ENCODE measurements at regions not wholly inside any gene's neighbourhood (a gene's known extent, or its start where the extent isn't known, plus 50 kb on each side); places are given as distances from the start of the nearest gene placed in this dataset.

DNA sequence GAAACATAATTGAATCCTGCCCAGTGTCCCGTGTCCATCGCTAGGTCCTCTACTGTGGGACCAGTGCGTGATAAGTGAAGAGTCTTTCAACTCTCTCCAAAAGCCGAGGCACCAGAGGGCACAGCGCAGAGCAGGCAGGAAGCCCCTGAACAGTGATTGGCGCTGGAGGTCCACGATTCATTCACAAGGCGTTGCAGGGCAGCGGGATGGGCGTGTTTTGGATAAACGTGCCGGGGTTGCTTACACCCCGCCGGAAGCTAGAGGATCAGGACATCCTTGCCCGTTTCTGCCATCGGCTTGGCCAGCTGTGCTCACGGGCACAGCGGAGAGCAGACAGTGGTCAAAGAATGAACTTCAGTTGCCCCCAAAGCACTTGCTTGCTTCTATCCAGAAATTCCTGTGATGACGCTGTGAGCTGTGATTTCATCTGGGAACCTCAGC lies 86.0 kb upstream of the PFKP start:
- no peak for DNase-seq (ENCODE audit: low read depth)

- no peak for DNase-seq (ENCODE audit: low read depth)
These were observed 86.5 kb upstream of the PFKP start for GRCh38 chr10:2980791-2981360.

DNA sequence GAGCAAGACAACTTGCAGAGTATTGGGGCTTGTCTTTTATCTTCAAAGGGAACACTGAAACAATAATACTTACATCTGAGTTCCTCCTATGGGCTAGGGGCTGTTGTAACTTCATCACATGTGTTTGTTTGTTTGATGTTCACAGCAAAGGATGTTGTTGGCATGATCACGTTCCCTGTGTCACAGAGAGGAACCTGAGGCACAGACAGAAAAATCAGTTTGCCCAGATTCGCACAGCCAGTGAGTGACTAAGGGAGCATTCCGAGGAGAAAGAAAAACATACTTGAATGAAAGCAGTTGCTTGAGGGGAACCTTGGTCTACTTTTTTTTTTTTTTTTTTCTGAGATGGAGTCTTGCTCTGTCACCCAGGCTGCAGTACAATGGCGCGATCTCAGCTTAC lies 87.2 kb upstream of the PFKP start:
- DNase-seq (ENCODE audit: low read depth): no peak

DNA sequence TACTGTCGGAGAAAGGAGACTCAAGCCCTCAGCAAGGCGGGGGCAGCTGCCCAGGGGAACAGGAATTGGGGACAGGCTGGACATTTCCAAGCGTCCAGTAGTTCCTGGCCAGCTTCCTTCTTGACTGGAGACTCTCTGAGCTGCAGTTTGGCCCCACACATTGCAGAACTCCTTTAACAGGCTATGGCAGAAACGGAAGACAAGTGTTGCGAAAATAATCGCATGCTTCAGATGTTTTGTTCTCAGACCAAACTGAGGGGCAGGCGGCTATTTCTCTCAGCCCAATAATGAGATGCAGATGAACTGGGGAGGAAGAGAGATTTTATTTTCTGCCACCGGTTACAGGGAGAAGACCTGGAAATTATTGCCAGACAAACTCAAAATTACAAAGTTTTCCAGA lies 88.0 kb upstream of the PFKP start:
- DNase-seq (ENCODE audit: low read depth): no peak

DNA sequence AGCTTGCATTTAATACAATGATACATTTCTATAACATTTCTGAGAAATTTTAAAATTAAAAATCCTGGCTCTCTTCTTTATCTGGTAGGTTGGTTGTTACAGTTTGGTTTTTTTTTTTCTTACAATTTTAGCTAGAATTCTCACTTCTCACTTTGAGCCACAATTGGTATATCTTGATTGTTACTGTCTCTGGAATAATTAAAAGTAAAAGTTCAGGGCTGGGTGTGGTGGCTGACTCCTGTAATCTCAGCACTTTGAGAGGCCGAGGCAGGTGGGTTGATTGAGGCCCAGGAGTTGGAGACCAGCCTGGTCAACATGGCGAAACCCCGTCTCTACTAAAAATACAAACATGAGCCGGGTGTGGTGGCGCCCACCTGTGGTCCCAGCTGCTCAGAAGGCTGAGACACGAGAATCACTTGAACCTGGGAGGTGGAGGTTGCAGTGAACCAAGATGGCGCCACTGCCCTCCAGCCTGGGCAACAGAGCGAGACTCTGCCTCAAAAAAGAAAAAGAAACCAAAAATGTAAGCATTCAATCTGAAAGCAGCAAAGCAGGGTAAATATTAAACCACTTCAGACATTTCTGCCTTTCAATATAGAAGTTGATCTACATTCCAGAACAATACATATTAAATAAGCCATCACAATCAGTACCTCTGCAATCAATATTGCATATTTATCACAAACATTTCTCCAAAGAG lies 88.6 kb upstream of the PFKP start:
- DNase-seq (ENCODE audit: low read depth): no peak

DNA sequence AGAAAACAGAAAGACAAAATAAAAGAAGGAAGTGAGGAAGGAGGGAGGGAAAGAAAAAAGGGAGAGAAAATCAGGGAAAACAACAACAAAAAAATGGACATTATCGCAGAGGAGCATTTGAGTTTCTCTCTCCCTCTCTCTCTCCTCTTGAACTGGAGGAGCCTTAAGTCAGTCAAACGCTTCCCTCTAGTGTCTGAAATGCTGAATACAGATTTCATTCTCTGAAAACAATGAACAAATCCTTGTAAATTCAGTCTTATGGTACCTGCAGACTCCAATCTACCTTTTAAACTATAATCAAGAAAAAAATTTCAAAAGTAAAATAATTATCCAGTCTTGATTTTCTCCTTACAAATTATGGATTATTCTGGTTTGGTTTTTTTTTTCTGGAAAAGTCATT lies 89.2 kb upstream of the PFKP start:
- DNase-seq (ENCODE audit: low read depth): no peak

- DNase-seq (ENCODE audit: low read depth): no peak
These were observed 92.7 kb upstream of the PFKP start for GRCh38 chr10:2974503-2975207.

- DNase-seq (ENCODE audit: low read depth): no peak
These were observed 93.3 kb upstream of the PFKP start for GRCh38 chr10:2974083-2974482.

- DNase-seq (ENCODE audit: low read depth): no peak
These were observed 94.5 kb upstream of the PFKP start for GRCh38 chr10:2972810-2973209.

DNA sequence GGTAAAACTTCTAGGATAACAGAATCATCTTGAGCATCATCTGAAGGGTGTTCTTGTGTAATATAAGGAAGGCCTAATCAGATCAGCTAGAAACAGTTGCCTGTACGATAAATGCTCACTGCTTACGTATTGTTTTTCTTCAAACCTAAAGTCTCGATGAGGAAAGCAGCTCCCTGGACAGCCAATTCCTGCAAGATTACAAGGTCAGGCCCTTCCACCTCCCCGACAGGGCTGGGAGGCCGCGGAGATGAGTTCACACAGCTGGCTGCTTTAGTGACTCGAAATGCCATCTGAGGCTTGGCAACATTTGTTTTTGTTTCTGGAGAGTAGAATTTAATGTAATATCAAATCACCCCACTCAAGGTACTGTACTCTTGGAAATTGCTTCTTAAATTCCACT lies 95.1 kb upstream of the PFKP start:
- no peak for DNase-seq (ENCODE audit: low read depth)

DNA sequence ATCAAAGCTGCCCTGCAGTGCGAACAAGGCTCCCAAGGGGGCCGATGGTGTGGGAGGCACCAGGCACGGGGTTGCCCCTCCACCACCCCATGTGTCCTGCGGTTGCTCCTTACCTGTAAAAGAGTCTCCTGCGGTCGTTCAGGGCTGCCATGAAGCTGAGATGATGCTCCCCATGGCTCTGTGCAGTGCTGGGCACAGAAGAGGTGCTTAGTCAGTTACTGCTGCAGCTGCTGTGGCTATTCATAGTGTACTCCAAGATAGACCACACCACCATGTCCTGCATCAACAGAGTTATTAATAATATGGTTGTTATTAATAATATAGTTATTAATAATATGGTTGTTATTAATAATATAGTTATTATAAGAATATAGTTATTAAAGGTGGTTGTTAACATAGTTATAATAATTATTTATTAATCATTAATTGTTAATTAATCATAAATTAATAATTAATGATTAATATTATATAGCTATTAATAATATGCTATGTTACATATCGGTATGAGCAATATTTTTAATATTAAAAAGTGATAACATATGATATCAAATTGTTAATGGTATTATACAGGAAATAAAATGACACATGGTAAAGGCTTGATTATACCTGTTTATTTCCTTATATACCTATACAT lies 97.0 kb upstream of the PFKP start:
- DNase-seq (ENCODE audit: low read depth): no peak

- no peak for DNase-seq (ENCODE audit: low read depth)
These were observed 98.8 kb upstream of the PFKP start for GRCh38 chr10:2968401-2969058.

DNA sequence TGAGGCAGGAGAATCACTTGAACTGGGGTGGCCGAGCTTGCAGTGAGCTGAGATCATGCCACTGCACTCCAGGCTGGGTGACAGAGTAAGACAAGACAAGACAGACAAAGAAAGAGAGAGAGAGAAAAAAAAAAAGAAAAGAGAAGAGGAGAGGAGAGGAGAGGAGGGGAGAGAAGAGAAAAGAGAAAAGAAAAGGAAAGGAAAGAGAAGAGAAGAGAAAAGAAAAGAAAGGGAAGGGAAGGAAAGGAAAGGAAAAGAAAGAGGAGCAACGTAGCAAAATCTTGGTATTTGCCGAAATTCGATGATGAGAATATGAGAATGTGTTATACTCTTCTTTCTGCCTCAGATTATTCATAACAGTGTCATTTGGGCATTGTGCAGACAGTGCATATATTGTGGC lies 101.2 kb upstream of the PFKP start:
- no peak for DNase-seq (ENCODE audit: low read depth)

GRCh38 chr10:2964632-2965296 lies 102.6 kb upstream of the PFKP start:
- no peak for DNase-seq (ENCODE audit: low read depth)

- DNase-seq (ENCODE audit: low read depth): no peak
These were observed 103.3 kb upstream of the PFKP start for GRCh38 chr10:2963889-2964631.

DNA sequence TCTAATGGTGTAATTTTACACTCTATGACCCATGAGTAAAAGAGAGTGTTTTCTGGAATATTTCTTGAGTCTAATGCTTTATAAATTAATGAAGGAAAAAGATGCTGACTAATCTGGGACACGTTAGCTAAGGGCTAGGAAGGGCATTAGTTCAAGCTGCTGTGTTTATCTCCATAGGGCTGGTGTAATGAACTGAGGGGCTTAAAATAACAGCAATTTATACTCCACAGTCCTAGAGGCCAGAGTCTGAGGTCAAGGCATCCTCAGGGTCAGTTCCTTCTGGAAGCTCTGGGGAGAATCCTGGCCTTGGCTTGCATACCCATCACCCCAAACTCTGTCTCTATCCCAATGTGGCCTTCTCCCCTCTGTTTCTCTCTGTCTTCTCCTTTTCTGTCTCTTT lies 105.2 kb upstream of the PFKP start:
- no peak for DNase-seq (ENCODE audit: low read depth)

DNA sequence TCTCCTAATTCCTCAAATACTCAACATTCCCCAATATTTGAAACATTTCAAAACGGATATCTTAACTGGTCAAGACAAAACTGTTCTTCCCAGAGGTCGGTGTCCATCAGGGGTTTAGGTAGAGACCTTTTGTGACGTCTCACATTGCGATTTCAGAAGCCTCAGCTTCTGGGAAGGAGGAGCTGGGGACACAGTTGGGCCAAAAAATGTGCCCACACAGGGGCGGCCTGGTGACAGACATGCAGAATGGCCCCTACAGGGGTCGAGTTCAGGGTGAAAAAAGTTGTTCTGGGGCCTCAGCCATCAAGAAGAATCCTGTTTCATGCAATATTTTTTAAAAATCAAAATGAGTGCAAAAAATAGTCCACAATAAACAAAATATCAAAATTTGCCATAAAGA lies 108.7 kb upstream of the PFKP start:
- no peak for DNase-seq (ENCODE audit: low read depth)

GRCh38 chr10:2957785-2958184 lies 109.6 kb upstream of the PFKP start:
- no peak for DNase-seq (ENCODE audit: low read depth)

GRCh38 chr10:2955064-2955463 lies 112.3 kb upstream of the PFKP start:
- no peak for DNase-seq (ENCODE audit: low read depth)

- DNase-seq (ENCODE audit: low read depth): no peak
These were observed 113.9 kb upstream of the PFKP start for GRCh38 chr10:2953495-2953894.

- DNase-seq (ENCODE audit: low read depth): no peak
These were observed 116.0 kb upstream of the PFKP start for GRCh38 chr10:2951235-2951835.
